GM03348 (cell line): ENCODE measurements at regions not wholly inside any gene's neighbourhood (a gene's known extent, or its start where the extent isn't known, plus 50 kb on each side); places are given as distances from the start of the nearest gene placed in this dataset.
"Not testable (repeated sequence)": the region's sequence is repeated elsewhere in the genome, so short reads cannot be mapped to it uniquely, and the experiment has no call there.

Experiments used
- DNase-seq: peaks from one replicate; pipeline ENCODE4 v3.0.0; 2012; ENCODE audit warnings: low spot score

GRCh38 chr10:9851808-9852207 lies 1165.9 kb upstream of the CELF2 start:
- no peak for DNase-seq

GRCh38 chr10:9853405-9854355 lies 1164.0 kb upstream of the CELF2 start:
- DNase-seq, result peak; percentile 5

- not testable (repeated sequence) for DNase-seq
Observed at GRCh38 chr10:9855451-9855850, 1162.2 kb upstream of the CELF2 start.

GRCh38 chr10:9858816-9859215 lies 1158.9 kb upstream of the CELF2 start:
- peak; percentile 9 for DNase-seq

GRCh38 chr10:9860045-9860444 lies 1157.6 kb upstream of the CELF2 start:
- DNase-seq, result no peak

GRCh38 chr10:9863559-9864121 lies 1154.0 kb upstream of the CELF2 start:
- DNase-seq, result no peak

- DNase-seq, result no peak
Observed at GRCh38 chr10:9868499-9868898, 1149.2 kb upstream of the CELF2 start.

GRCh38 chr10:9869205-9869604 lies 1148.5 kb upstream of the CELF2 start:
- no peak for DNase-seq

- DNase-seq, result no peak
Observed at GRCh38 chr10:9869606-9870176, 1148.0 kb upstream of the CELF2 start.

- no peak for DNase-seq
Observed at GRCh38 chr10:9875353-9875752, 1142.3 kb upstream of the CELF2 start.

- no peak for DNase-seq
Observed at GRCh38 chr10:9877978-9878377, 1139.7 kb upstream of the CELF2 start.

GRCh38 chr10:9878383-9878782 lies 1139.3 kb upstream of the CELF2 start:
- DNase-seq, result no peak

GRCh38 chr10:9885761-9886160 lies 1131.9 kb upstream of the CELF2 start:
- no peak for DNase-seq

GRCh38 chr10:9886772-9887171 lies 1130.9 kb upstream of the CELF2 start:
- no peak for DNase-seq

GRCh38 chr10:9895453-9895852 lies 1122.2 kb upstream of the CELF2 start:
- no peak for DNase-seq

GRCh38 chr10:9895981-9896380 lies 1121.7 kb upstream of the CELF2 start:
- no peak for DNase-seq

- DNase-seq, result no peak
Observed at GRCh38 chr10:9898633-9899395, 1118.9 kb upstream of the CELF2 start.

GRCh38 chr10:9900751-9901150 lies 1116.9 kb upstream of the CELF2 start:
- no peak for DNase-seq

GRCh38 chr10:9901971-9902370 lies 1115.7 kb upstream of the CELF2 start:
- no peak for DNase-seq

GRCh38 chr10:9910446-9910845 lies 1107.2 kb upstream of the CELF2 start:
- no peak for DNase-seq

GRCh38 chr10:9911488-9911887 lies 1106.2 kb upstream of the CELF2 start:
- no peak for DNase-seq

- DNase-seq, result no peak
Observed at GRCh38 chr10:9913876-9914514, 1103.7 kb upstream of the CELF2 start.
